ENCODE measurements at regions not wholly inside any gene's neighbourhood (a gene's known extent, or its start where the extent isn't known, plus 50 kb on each side); places are given as distances from the start of the nearest gene placed in this dataset.
A peak's percentile ranks its signal among the peaks of the same experiment; 100 is the strongest.

GRCh38 chr4:26239801-26240200 is 81.0 kb upstream of the RBPJ start:
- H3K27ac ChIP-seq (ENCODE audit: low read depth, low read length): no peak overlapping the region
- 0 out of 4 replicates have a peak overlapping the region, but pooled peaks of 1 of the 2 experiments have one; percentile 53 for H3K4me2 ChIP-seq (ENCODE audit: insufficient read depth in 1 of 2, low read depth in 2 of 2, low read length in 2 of 2)
- TF ChIP-seq SP4 (IDR thresholded peaks at IDR 0.05; ENCODE audit: low read length): no peak
- no peak for TF ChIP-seq ZNF274 (IDR thresholded peaks at IDR 0.05; ENCODE audit: borderline replicate concordance, extremely low read depth, low read length)
- TF ChIP-seq GTF2F1 (IDR thresholded peaks at IDR 0.05; ENCODE audit: borderline replicate concordance, low read depth, low read length): no peak
- TF ChIP-seq YY1 (IDR thresholded peaks at IDR 0.05; ENCODE audit: low read depth, low read length): no peak
- TF ChIP-seq CTBP2 (IDR thresholded peaks at IDR 0.05; ENCODE audit: borderline replicate concordance, insufficient read depth, insufficient read length, low read length): no peak
- no peak for TF ChIP-seq BRCA1 (IDR thresholded peaks at IDR 0.05; ENCODE audit: low read depth, low read length)
- no peak for TF ChIP-seq GABPA (IDR thresholded peaks at IDR 0.05; ENCODE audit: borderline replicate concordance, insufficient read depth, low read length)
- no peak for TF ChIP-seq TBP (IDR thresholded peaks at IDR 0.05; ENCODE audit: low read depth, low read length)
- no peak for TF ChIP-seq SIRT6 (IDR thresholded peaks at IDR 0.05; ENCODE audit: low read length)
- TF ChIP-seq TEAD4 (IDR thresholded peaks at IDR 0.05; ENCODE audit: low read depth, low read length): no peak
- TF ChIP-seq ASH2L (IDR thresholded peaks at IDR 0.05; ENCODE audit: low read length): no peak
- TF ChIP-seq, protein P1, sequence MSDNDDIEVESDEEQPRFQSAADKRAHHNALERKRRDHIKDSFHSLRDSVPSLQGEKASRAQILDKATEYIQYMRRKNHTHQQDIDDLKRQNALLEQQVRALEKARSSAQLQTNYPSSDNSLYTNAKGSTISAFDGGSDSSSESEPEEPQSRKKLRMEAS (IDR thresholded peaks at IDR 0.05): no peak
- TF ChIP-seq CHD1 (IDR thresholded peaks at IDR 0.05; ENCODE audit: low read depth, low read length): no peak
- no peak for TF ChIP-seq SRF (IDR thresholded peaks at IDR 0.05; ENCODE audit: low read depth, low read length)
- TF ChIP-seq SP1 (IDR thresholded peaks at IDR 0.05; ENCODE audit: low read depth, low read length): no peak
- no peak for TF ChIP-seq POLR2AphosphoS5 (IDR thresholded peaks at IDR 0.05; ENCODE audit: low read depth, low read length)
- no peak for TF ChIP-seq TCF12 (IDR thresholded peaks at IDR 0.05; ENCODE audit: low read depth, low read length)
- H3K56ac ChIP-seq (replicated peaks; ENCODE audit: insufficient read length, low read depth, low read length): no peak overlapping the region
- peaks cover 0 to 12% (median 7%) of the 10 kb centered on the region in 4 experiments; a peak in 6 of 7 replicates for H3K4me1 ChIP-seq (replicated peaks in 1 of 4; ENCODE audit: control insufficient read depth in 3 of 4, insufficient read depth in 4 of 4, low read length in 3 of 4)
- H3K27me3 ChIP-seq (replicated peaks in 1 of 4; ENCODE audit: control insufficient read depth in 3 of 4, extremely low read depth in 1 of 4, insufficient read depth in 3 of 4, low read length in 3 of 4): no peaks in the 10 kb centered on the region
- DNase-seq (ENCODE audit: low read depth in 1 of 2, low spot score in 2 of 2) (no peak), FAIRE-seq (no peak)
- 84% methylated on average over 5 of the region's 5 CpGs; no CpG with 5 or more reads in 1 of the 2 experiments for WGBS, 2 experiments (ENCODE audit: extremely low coverage in 1 of 2, insufficient coverage in 1 of 2, insufficient read length in 1 of 2, insufficient replicate concordance in 2 of 2, low coverage in 1 of 2, low lambda C conversion rate in 2 of 2, missing lambda C conversion rate in 1 of 2)
- no peak overlapping the region for H3K14ac ChIP-seq (ENCODE audit: insufficient read length)
- H3K18ac ChIP-seq (ENCODE audit: extremely low read depth, low read length): no peak overlapping the region
- H3K79me2 ChIP-seq (ENCODE audit: control insufficient read depth in 1 of 2, insufficient read depth in 2 of 2, low read length in 2 of 2): no peaks in the 10 kb centered on the region
- H2BK15ac ChIP-seq (ENCODE audit: low read length): no peak overlapping the region
- no peak overlapping the region for H3K23ac ChIP-seq (ENCODE audit: insufficient read length)
- no peaks in the 10 kb centered on the region for H4K20me1 ChIP-seq (replicated peaks in 1 of 2; ENCODE audit: control insufficient read depth in 1 of 2, insufficient read depth in 2 of 2, low read length in 2 of 2)
- CTCF ChIA-PET (ENCODE audit: partially characterized antibody): no interaction called here
- no peaks in the 10 kb centered on the region for H3K79me1 ChIP-seq (ENCODE audit: low read depth, low read length)
- no peaks in the 10 kb centered on the region for H3K36me3 ChIP-seq (ENCODE audit: control insufficient read depth in 2 of 4, insufficient read depth in 4 of 4, low read length in 3 of 4)
- no peak overlapping the region for H2AFZ ChIP-seq (ENCODE audit: low read length)
- no peak overlapping the region for H4K5ac ChIP-seq (ENCODE audit: insufficient read length, low read depth, low read length)
- H4K8ac ChIP-seq (ENCODE audit: extremely low read depth, insufficient read depth, low read length): no peak overlapping the region
- H2BK120ac ChIP-seq (replicated peaks; ENCODE audit: low read depth, low read length): no peak overlapping the region
- H3K9me3 ChIP-seq (ENCODE audit: insufficient read depth in 2 of 2, low read depth in 1 of 2, low read length in 1 of 2): no peaks in the 10 kb centered on the region
- H2BK12ac ChIP-seq (ENCODE audit: low read depth, low read length): no peak overlapping the region
- H3K9ac ChIP-seq (replicated peaks in 1 of 4; ENCODE audit: extremely low read depth in 1 of 4, low read depth in 3 of 4, low read length in 3 of 4): no peak overlapping the region
- H3K4ac ChIP-seq (replicated peaks; ENCODE audit: insufficient read length, low read depth, low read length): no peak overlapping the region
- no peak overlapping the region for H2BK20ac ChIP-seq (ENCODE audit: low read length)
- no peaks in the 10 kb centered on the region for H3K23me2 ChIP-seq (ENCODE audit: low read depth, low read length)
- no peak overlapping the region for H3K4me3 ChIP-seq (ENCODE audit: extremely low read depth in 1 of 4, insufficient read depth in 2 of 4, low read depth in 3 of 4, low read length in 4 of 4)
- no peak overlapping the region for H2AK5ac ChIP-seq (ENCODE audit: low read depth, low read length)
- no peak overlapping the region for H4K91ac ChIP-seq (replicated peaks; ENCODE audit: insufficient read length, low read length)
- POLR2A ChIA-PET (ENCODE audit: partially characterized antibody): no interaction called here
- H2BK5ac ChIP-seq (ENCODE audit: low read depth, low read length): no peak overlapping the region

Data from H1 (cell line).